Breast epithelium (tissue), 3 donors: ENCODE measurements at regions not wholly inside any gene's neighbourhood (a gene's known extent, or its start where the extent isn't known, plus 50 kb on each side); places are given as distances from the start of the nearest gene placed in this dataset.

ENCODE experiments used
- CTCF ChIP-seq, 3 donors: fragments of 450-650 bp; IDR thresholded peaks; one replicate each; pipeline ENCODE4 v1.5.1; 2016 to 2017; ENCODE audit warnings: antibody characterized with exemption in 3 of 3, mild to moderate bottlenecking in 3 of 3, moderate library complexity in 3 of 3
- POLR2A ChIP-seq: fragments of 450-650 bp; IDR thresholded peaks from one replicate; pipeline ENCODE4 v1.6.1; 2016; ENCODE audit warnings: antibody characterized with exemption, mild to moderate bottlenecking, moderate library complexity

DNA sequence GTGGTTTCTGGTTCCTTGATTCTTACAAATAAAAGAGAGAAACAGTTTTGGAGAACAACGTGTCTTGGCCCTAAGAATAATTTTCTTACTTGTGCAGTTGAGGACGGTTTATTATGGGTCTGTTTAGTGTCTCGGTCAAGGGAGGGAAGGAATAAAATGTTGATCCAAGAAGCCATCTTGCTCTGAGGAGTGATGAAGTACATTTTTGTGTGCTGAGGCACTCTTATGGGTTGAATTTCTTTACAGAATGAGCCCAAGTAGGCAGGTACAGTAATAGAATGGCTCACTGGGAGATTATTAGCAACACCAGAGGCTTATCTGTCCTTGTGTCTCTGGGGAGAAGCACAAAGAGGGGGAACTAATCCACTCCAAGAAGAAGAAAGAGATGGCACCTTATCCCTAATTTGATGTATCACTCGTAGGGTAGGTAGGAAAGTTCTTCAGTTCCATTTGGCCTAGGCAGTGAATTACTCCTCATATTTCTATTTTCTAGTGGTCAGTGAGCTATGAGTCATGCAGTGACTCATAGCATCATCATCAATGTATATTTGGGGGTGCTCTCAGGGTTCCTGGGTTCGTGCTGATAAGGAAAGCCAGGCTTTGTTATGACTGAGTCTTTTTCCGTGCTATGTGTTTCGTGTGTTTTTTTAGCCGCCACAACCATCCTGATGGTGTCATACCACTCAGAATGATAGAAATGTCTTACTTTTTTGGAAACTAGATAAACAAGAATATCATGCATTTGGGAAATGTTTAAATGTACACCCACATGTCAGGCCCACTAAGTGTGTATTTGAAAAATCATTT is 250.1 kb upstream of the CTAGE1 start:
- TF ChIP-seq CTCF (IDR thresholded peaks at IDR 0.05) (no peak), POLR2A (no peak)
